NB4 (cell line): ENCODE measurements at regions not wholly inside any gene's neighbourhood (a gene's known extent, or its start where the extent isn't known, plus 50 kb on each side); places are given as distances from the start of the nearest gene placed in this dataset.
A peak's percentile ranks its signal among the peaks of the same experiment; 100 is the strongest.

Experiments used
- DNase-seq: peaks from one replicate; pipeline ENCODE4 v3.0.0; 2010; ENCODE audit warnings: low read depth
- H3K4me3 ChIP-seq: one replicate; pipeline ENCODE4 v1.5.1; 2011; ENCODE audit warnings: mild to moderate bottlenecking, low read depth, low read length, moderate library complexity
- CTCF ChIP-seq: IDR thresholded peaks from one replicate; pipeline ENCODE4 v1.5.1; 2012; ENCODE audit warnings: low read depth, low read length
- MAX ChIP-seq: IDR thresholded peaks from 2 replicates; pipeline ENCODE4 v1.6.1; 2011; ENCODE audit warnings: low read depth, low read length
- MYC ChIP-seq: IDR thresholded peaks from 2 replicates; pipeline ENCODE4 v1.6.1; 2011; ENCODE audit warnings: low read depth, low read length
- POLR2A ChIP-seq: IDR thresholded peaks from 2 replicates; pipeline ENCODE4 v1.6.1; 2011; ENCODE audit warnings: mild to moderate bottlenecking; ENCODE audit not compliant: insufficient read length; ENCODE audit errors: extremely low read depth

DNA sequence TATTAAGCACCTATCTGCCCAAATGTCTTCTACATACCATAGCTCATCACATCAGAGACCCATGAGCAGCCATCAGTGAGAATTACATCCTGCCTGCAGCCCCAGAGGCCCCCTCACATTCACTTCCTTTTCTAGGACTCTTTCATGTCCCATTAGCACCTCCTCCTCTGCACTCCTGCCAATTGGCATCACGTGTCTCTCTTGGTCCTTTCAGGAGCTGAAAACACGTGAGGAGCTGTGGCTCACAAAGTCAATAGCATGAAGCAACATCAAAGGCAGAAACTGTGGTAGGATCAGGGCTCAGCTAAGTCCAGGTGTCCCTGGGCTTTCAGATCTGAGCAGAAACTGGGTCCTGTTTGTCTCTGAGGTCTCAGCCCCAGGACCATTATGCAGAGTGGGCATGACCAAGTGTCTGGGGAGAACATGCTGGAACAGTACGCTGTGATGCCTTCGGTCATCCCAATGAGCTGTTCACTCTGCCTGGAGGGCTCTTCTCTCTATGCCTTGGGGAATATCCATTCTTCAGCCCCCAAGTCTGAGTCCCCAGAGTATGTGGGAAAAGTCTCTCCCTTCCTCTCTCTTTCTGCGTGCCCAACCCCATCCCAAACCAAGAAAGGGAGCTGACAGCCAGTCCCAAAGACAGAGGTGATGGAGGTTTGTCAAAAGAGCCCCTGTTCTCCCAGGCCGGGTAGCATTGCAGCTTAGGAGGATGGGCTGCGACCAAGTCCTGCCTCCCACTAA lies 457.0 kb upstream of the CDH5 start:
- no peak for TF ChIP-seq POLR2A
- no peak for TF ChIP-seq MAX
- no peak for TF ChIP-seq MYC
- TF ChIP-seq CTCF: no peak
- DNase-seq: peak; percentile 8
- no peak overlapping the region for H3K4me3 ChIP-seq

- H3K4me3 ChIP-seq: no peak overlapping the region
- DNase-seq: no peak
- TF ChIP-seq POLR2A (no peak), MAX (no peak), MYC (no peak), CTCF (no peak)
Measured at GRCh38 chr16:65908568-65908967, 457.9 kb upstream of the CDH5 start.

- no peak overlapping the region for H3K4me3 ChIP-seq
- TF ChIP-seq MYC (no peak), MAX (no peak), CTCF (no peak), POLR2A (no peak)
- DNase-seq: no peak
Measured at GRCh38 chr16:65905331-65905730, 461.2 kb upstream of the CDH5 start.

- H3K4me3 ChIP-seq: no peak overlapping the region
- TF ChIP-seq POLR2A (no peak), CTCF (no peak), MYC (no peak), MAX (no peak)
Measured at GRCh38 chr16:65896448-65897153, 469.9 kb upstream of the CDH5 start.

GRCh38 chr16:65895906-65896305 lies 470.6 kb upstream of the CDH5 start:
- no peak for TF ChIP-seq POLR2A
- no peak for TF ChIP-seq MYC
- TF ChIP-seq MAX: no peak
- no peak for TF ChIP-seq CTCF
- H3K4me3 ChIP-seq: no peak overlapping the region
- no peak for DNase-seq

More at GRCh38 chr16:65896448-65897153, 469.9 kb upstream of the CDH5 start:
- DNase-seq: no peak
